ENCODE measurements at regions not wholly inside any gene's neighbourhood (a gene's known extent, or its start where the extent isn't known, plus 50 kb on each side); places are given as distances from the start of the nearest gene placed in this dataset.

DNA sequence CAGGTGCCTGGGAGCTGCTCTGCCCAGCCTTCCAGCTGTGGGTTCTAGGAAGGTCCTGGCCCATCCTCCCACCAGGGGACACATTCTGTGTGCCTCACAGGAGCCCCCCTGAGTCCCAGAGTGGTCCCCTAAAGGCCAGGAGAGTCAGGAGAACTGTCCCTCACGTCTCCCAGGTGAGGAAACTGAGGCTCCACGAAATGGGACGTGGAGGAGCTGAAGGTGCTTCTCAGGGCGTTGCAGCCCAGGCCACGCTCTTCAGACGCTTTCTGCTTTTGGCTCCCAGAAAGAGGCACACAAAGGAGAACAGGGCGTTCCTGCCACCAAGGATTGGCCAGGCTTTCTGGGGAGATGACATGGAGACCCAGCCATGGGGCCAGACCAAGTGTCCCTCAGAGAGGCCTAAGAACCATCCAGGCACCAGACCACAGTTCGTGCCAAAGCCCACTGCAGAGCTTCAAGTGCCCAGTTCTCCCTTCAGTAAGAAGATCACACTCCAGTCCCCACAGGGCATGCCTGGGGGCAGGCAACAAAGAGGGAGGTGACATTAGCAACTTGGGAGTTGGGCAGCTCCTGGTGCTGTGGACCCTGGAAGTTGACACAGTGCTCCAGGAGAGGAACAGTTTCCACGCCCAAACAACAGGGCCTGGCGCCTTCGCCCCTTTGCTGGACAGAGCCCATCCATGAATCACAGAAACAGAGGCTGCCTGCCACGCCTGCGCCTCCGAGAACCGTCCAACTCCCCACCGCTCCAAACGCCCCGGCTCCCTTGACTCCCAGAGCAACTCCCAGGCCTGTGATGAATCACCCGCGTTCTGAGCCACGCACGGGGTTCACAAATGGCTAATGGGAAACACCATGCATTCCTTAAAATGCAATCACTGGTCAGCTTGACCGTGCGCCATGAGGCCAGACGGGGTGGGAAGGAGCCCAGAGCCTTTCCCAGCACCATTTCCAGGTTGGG lies 589.2 kb downstream of the BRD1 start:
- H3K79me2 ChIP-seq (ENCODE audit: insufficient read depth, low read length), result no peaks in the 10 kb centered on the region
- ChIA-PET POLR2A (no interaction called here), CTCF (ENCODE audit: low intra/inter-chr PET ratio, low total read pairs) (no interaction called here)
- no peak overlapping the region for H3K9ac ChIP-seq (ENCODE audit: insufficient read depth, low read depth, low read length)
- no peaks in the 10 kb centered on the region for H3K9me3 ChIP-seq (ENCODE audit: low read length)
- DNase-seq (ENCODE audit: low spot score) (no peak), FAIRE-seq (no peak), ATAC-seq (no peak)
- WGBS (ENCODE audit: low lambda C conversion rate), result 18% methylated on average over 13 of the region's 25 CpGs
- H3K36me3 ChIP-seq (replicated peaks in 1 of 2; ENCODE audit: control insufficient read depth in 1 of 2, insufficient read depth in 2 of 2, low read length in 2 of 2), result no peaks in the 10 kb centered on the region
- in situ Hi-C loops (cut with HindIII; ENCODE audit: extremely low pct_ligation_motif_present, low pct_unique_long_range_greater_than_20kb) (no loop called here), intact Hi-C loops (cut with micrococcal nuclease; ENCODE audit: unreplicated experiment) (no loop called here)
- no peak overlapping the region for H3K4me2 ChIP-seq (ENCODE audit: low read depth, low read length)
- no peak overlapping the region for H2AFZ ChIP-seq (ENCODE audit: low read length)
- H4K20me1 ChIP-seq (ENCODE audit: insufficient read depth, low read length), result no peaks in the 10 kb centered on the region
- H3K27me3 ChIP-seq (ENCODE audit: control insufficient read depth in 1 of 2, insufficient read depth in 2 of 2, low read length in 2 of 2), result peaks cover 8 to 44% of the 10 kb centered on the region in 2 experiments; a peak in 4 of 5 replicates
- H3K4me1 ChIP-seq (ENCODE audit: insufficient read depth, low read length), result no peaks in the 10 kb centered on the region
- no peak overlapping the region for H3K27ac ChIP-seq (ENCODE audit: extremely low read length, insufficient read depth, low read length)
- H3K4me3 ChIP-seq (replicated peaks in 1 of 3; ENCODE audit: insufficient read depth in 1 of 3, low read depth in 2 of 3, low read length in 3 of 3), result no peak overlapping the region
- BruUV-seq (replicated peaks), result no TSS peak
- TF ChIP-seq GTF2F1 (IDR thresholded peaks at IDR 0.05; ENCODE audit: low read length) (no peak), ZNF180 (CRISPR knock-in tag; IDR thresholded peaks at IDR 0.05; ENCODE audit: borderline replicate concordance, low read depth) (no peak), KLF13 (CRISPR knock-in tag; IDR thresholded peaks at IDR 0.05) (no peak), ZNF547 (CRISPR knock-in tag; IDR thresholded peaks at IDR 0.05) (no peak), ZMYM2 (CRISPR knock-in tag; IDR thresholded peaks at IDR 0.05) (no peak), ZFP36 (IDR thresholded peaks at IDR 0.05; ENCODE audit: borderline replicate concordance, low read depth, low read length, partially characterized antibody) (no peak), RBM39 (IDR thresholded peaks at IDR 0.05; ENCODE audit: low read depth, low read length, poor library complexity, severe bottlenecking) (no peak), JDP2 (CRISPR knock-in tag; IDR thresholded peaks at IDR 0.05; ENCODE audit: borderline replicate concordance) (no peak), AKAP8 (CRISPR knock-in tag; IDR thresholded peaks at IDR 0.05) (no peak), ZNF780A (CRISPR knock-in tag; IDR thresholded peaks at IDR 0.05) (no peak)
- TF ChIP-seq, protein P1, sequence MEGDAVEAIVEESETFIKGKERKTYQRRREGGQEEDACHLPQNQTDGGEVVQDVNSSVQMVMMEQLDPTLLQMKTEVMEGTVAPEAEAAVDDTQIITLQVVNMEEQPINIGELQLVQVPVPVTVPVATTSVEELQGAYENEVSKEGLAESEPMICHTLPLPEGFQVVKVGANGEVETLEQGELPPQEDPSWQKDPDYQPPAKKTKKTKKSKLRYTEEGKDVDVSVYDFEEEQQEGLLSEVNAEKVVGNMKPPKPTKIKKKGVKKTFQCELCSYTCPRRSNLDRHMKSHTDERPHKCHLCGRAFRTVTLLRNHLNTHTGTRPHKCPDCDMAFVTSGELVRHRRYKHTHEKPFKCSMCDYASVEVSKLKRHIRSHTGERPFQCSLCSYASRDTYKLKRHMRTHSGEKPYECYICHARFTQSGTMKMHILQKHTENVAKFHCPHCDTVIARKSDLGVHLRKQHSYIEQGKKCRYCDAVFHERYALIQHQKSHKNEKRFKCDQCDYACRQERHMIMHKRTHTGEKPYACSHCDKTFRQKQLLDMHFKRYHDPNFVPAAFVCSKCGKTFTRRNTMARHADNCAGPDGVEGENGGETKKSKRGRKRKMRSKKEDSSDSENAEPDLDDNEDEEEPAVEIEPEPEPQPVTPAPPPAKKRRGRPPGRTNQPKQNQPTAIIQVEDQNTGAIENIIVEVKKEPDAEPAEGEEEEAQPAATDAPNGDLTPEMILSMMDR (CRISPR knock-in tag; IDR thresholded peaks at IDR 0.05), result no peak
- TF ChIP-seq, protein P2, sequence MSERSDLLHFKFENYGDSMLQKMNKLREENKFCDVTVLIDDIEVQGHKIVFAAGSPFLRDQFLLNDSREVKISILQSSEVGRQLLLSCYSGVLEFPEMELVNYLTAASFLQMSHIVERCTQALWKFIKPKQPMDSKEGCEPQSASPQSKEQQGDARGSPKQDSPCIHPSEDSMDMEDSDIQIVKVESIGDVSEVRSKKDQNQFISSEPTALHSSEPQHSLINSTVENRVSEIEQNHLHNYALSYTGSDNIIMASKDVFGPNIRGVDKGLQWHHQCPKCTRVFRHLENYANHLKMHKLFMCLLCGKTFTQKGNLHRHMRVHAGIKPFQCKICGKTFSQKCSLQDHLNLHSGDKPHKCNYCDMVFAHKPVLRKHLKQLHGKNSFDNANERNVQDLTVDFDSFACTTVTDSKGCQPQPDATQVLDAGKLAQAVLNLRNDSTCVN (CRISPR knock-in tag; IDR thresholded peaks at IDR 0.05; ENCODE audit: borderline replicate concordance), result no peak
- TF ChIP-seq, protein P3, sequence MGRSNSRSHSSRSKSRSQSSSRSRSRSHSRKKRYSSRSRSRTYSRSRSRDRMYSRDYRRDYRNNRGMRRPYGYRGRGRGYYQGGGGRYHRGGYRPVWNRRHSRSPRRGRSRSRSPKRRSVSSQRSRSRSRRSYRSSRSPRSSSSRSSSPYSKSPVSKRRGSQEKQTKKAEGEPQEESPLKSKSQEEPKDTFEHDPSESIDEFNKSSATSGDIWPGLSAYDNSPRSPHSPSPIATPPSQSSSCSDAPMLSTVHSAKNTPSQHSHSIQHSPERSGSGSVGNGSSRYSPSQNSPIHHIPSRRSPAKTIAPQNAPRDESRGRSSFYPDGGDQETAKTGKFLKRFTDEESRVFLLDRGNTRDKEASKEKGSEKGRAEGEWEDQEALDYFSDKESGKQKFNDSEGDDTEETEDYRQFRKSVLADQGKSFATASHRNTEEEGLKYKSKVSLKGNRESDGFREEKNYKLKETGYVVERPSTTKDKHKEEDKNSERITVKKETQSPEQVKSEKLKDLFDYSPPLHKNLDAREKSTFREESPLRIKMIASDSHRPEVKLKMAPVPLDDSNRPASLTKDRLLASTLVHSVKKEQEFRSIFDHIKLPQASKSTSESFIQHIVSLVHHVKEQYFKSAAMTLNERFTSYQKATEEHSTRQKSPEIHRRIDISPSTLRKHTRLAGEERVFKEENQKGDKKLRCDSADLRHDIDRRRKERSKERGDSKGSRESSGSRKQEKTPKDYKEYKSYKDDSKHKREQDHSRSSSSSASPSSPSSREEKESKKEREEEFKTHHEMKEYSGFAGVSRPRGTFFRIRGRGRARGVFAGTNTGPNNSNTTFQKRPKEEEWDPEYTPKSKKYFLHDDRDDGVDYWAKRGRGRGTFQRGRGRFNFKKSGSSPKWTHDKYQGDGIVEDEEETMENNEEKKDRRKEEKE (IDR thresholded peaks at IDR 0.05), result no peak
- TF ChIP-seq, protein P4, sequence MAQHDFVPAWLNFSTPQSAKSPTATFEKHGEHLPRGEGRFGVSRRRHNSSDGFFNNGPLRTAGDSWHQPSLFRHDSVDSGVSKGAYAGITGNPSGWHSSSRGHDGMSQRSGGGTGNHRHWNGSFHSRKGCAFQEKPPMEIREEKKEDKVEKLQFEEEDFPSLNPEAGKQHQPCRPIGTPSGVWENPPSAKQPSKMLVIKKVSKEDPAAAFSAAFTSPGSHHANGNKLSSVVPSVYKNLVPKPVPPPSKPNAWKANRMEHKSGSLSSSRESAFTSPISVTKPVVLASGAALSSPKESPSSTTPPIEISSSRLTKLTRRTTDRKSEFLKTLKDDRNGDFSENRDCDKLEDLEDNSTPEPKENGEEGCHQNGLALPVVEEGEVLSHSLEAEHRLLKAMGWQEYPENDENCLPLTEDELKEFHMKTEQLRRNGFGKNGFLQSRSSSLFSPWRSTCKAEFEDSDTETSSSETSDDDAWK (CRISPR knock-in tag; IDR thresholded peaks at IDR 0.05), result no peak

Data from HepG2 (cell line).